ENCODE measurements at regions not wholly inside any gene's neighbourhood (a gene's known extent, or its start where the extent isn't known, plus 50 kb on each side); places are given as distances from the start of the nearest gene placed in this dataset.
A peak's percentile ranks its signal among the peaks of the same experiment; 100 is the strongest.
"Not testable (repeated sequence)": the region's sequence is repeated elsewhere in the genome, so short reads cannot be mapped to it uniquely, and the experiment has no call there.

- no peak for DNase-seq
Measured at GRCh38 chr5:30479104-30479503, 714.4 kb upstream of the CDH6 start.

GRCh38 chr5:30475429-30475828 lies 718.1 kb upstream of the CDH6 start:
- no peak for DNase-seq

GRCh38 chr5:30469691-30470090 lies 723.8 kb upstream of the CDH6 start:
- DNase-seq, result no peak

DNA sequence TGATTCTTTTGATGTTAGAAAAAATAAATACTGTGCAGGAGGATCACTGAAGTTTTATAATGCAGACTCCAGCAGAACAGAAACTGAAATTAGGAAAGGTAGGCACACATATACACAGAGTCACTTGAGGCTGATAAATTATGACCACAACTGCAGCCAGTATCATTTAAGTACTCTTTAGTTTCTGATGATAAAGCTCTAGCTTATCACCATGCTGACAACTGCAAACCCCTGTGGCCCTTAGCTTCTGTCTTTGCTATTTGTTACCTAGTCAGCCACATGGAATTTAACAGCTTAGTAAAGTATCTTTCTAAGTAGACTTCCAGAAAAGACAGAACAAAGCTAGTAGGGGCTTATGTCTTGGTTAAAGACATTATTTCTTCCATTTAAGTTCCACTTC lies 734.8 kb upstream of the CDH6 start:
- DNase-seq, result no peak

DNA sequence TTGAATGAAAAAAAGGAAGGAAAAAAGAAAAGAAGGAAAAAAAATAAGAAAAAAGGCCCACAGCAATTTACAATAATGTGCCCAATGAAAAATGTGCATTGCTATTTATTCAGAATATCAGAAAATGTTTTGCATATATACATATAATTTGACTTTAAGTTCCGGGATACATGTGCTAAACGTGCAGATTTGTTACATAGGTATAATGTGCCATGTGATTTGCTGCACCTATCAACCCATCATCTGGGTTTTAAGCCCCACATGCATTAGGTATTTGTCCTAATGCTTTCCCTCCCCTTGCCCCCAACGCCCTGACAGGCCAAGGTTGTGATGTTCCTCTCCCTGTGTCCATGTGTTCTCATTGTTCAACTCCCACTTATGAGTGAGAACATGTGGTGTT lies 738.0 kb upstream of the CDH6 start:
- not testable (repeated sequence) for DNase-seq

DNA sequence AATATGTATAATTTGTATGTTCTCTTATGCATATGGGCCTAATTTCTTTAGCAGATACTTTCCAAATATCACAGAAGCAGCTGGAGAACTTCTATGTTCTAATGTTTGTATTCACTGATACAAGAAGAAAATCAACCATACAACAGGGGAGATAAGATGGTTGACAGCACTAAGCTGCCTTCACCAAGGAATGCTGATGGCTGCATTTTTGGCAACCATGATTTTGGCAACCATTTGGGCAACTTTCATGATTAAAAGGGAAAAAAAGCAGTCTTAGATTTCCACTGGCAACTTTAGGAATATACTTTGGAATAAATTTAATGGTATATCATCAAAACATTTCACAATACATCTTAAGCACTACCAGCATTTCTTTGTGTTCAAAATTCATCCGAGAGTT lies 740.3 kb upstream of the CDH6 start:
- no peak for DNase-seq

- DNase-seq, result no peak
Measured at GRCh38 chr5:30450153-30450552, 743.3 kb upstream of the CDH6 start.

GRCh38 chr5:30447431-30447830 lies 746.1 kb upstream of the CDH6 start:
- DNase-seq, result no peak

DNA sequence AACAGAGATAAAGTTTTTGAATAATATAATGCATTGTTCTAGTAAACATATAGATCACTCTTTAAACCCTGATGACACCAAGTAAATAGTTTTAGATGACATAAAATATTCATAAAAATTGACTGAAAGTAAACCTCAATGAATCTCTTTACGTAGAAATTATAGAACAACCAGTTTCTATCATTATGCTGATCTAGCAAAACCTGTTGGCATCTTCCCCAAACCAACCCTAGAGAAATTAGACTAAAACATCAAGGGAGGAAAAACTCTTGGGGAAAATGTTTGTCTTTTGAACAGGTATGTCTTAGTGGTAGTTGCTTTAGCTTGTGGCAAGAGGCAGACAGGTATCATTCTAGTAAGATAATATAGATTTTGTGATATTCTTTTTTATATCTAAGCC lies 747.0 kb upstream of the CDH6 start:
- no peak for DNase-seq

DNA sequence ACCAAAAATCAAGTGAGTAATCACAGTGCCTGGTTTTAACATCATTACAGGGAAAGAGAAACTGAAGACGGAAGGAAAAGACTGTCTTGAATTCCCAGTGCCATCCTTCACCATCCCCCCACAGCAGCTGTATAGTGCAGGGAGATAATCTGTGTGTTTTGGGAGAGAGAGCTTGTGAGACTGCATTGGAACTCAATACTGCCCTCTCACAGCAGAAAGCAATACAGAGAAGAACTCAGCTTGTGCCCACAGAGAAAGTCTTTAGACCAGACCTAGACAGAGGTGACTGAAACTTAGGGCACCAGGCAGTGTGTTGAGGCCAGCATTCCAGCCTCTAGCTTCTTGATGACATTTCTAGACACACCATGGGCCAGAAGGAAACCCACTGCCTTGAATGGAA lies 754.7 kb upstream of the CDH6 start:
- no peak for DNase-seq

GRCh38 chr5:30436691-30437090 lies 756.8 kb upstream of the CDH6 start:
- DNase-seq, result no peak

GRCh38 chr5:30428866-30429407 lies 764.5 kb upstream of the CDH6 start:
- DNase-seq, result not testable (repeated sequence)

- DNase-seq, result no peak
Measured at GRCh38 chr5:30414078-30414477, 779.4 kb upstream of the CDH6 start.

DNA sequence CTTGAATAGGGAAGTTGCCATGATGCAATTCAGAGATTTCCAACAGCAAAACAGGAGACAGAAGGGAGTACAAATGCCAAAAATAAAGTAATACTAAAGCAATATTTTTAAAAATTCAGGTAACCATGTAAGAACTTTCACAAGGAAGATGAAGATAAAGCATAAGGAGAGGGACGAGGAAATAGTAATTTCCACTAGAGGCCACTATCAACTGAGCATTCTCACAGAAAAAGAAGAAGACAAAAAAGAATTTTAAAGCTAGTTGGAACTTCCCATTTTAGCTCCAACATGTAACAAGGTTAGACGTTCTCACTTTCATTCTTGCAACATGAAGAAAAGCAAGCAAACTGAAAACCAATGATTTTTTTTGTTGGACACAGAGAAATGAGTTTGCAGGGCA lies 779.9 kb upstream of the CDH6 start:
- no peak for DNase-seq

DNA sequence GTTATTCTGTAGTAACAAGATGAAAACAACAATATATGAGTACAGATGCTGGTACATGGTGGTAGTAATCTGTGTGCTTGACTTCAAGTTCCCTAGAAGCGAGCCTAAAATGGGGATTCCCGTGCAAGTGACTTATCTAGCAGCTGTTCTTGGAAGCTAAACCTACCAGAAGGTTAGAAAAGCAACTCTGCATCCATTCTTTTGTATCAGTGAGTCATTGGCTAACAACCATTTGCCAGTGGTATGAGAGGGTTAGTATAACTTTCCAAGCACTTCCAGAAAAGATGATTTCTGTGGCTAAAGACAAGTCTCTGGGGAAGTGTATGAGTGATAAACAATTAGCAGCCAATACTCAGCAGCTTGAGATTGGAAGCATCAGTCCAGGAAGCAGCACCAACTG lies 787.7 kb upstream of the CDH6 start:
- DNase-seq, result no peak

- DNase-seq, result peak; percentile 10
Measured at GRCh38 chr5:30401479-30402058, 791.9 kb upstream of the CDH6 start.

DNA sequence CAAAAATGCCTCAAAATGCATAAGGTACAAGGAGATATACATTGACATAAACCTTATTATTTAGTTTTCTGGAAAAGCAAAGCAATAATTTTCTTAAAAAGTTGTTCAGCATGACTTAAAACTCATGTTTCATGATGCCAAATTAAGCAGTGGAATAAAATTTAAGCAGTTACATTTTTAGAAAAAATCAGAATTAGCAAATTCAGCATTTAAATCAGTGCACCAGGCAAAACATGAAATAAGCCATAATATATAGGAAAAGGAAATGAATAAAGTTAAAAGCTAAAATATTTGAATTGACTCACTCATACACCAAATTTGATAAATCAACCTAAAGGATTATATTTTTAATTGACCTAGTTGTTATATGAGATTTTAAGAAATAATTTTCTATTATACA lies 795.1 kb upstream of the CDH6 start:
- no peak for DNase-seq

DNA sequence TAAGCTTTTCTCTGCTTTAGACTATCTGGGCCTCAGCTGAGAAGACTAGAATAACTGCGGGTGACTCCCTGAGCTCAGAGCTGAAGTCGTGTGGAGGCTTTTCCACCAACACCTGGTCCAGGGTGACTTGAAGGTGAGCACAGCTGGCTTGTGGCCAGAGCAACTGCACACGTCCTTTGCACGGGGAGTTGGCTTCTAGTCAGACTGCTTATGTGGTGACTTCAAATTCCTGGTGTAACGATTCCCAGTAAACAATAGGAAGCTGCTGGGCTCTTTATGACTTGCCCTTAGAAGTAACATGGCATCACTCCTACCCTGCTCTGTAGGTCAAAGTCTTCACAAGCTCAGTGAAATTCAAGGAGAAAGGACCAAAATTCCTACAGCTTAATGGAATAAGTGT lies 800.6 kb upstream of the CDH6 start:
- DNase-seq, result no peak

DNA sequence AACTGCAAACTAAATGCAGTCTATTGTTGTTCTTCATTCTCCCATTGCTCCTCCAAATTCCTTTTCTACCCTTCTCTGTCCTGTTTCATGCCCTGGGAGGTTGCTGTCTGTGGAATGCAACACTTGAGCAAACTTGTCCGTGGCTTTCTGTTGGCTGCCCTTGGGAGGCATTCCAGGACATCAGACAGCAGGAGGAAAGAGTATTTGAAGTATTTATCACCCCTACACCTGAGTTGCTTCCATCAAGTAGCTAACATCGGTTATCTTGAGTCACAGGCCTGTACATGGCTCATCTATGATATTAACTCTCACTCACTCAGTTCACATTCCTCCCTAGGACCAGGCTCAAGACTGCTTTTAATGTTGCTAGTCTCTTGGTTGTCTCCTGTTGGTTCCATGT lies 803.4 kb upstream of the CDH6 start:
- DNase-seq, result no peak

- DNase-seq, result no peak
Measured at GRCh38 chr5:30387974-30388632, 805.4 kb upstream of the CDH6 start.

DNA sequence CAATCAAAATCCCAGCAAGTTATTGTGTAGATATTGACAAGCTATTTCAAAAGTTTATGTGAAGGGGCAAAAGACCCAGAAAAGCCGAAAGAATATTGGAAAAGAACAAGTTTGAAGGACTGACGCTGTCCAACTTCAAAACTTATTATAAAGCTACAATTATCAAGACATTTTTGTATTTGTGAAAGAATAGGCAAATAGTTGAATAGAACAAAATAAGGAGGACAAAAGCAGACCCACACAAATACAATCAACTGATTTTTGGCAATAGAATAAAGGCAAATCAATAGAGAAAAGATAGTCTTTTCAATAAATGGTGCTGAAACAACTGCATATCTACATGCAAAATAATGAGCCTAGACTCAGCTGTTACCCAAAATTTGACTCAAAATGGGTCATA lies 807.7 kb upstream of the CDH6 start:
- DNase-seq, result no peak

DNA sequence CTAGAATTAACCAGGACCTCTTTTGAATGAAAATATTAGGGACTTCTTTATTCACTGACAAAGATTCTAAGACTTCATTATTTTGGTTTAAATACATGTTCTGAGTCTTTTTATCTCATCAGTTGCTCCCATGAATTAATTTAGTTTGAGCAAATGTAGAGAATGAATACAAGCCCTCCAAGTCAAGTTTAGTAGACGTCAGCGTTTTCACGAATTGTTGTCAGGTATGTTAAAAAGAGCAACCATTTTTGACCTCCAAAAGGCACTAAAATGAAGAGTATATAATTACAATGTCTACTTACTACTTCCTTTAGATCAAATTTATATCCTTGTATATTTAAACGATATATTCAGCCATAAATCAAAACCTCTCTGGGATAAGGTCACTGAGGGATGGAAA lies 809.3 kb upstream of the CDH6 start:
- no peak for DNase-seq

DNA sequence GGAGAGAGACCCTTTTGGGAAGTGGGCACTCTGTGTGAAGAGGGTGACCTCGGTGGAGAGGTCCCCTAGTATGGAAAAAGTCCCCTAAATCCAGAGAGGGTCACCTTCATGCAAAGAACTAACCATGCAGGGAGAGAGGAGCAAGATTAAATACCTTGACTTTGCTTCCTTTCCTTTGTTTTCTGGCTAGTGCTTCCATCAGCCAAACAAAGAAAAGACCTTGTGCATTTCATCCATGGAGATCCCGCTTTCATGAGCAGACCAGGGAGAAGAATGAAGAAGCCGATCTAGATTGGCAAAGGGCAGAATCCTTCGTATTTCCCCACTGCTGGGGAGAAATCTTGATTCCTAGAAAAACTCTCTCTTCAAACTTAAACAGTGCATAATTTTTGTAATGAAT lies 813.3 kb upstream of the CDH6 start:
- DNase-seq, result no peak

DNA sequence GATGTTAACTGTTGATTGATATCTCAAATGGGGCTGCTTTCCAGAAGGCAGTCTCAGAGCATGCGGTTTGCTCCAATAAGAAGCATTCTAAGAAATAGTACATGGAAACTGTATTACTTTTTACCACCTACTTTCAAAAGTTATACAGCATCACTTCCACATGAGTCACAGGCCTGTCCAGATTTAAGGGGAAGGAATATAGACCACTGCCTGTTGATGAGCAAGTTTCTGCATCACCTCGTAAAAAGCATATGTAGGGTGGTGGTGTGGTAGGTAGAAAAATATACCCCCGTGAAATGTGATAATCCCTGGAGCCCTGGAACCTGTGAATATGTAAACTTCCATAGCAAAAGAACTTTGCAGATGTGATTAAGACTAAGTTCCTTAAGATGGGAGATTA lies 816.6 kb upstream of the CDH6 start:
- DNase-seq, result no peak
